Sigmoid colon (tissue), 4 donors: ENCODE measurements at regions not wholly inside any gene's neighbourhood (a gene's known extent, or its start where the extent isn't known, plus 50 kb on each side); places are given as distances from the start of the nearest gene placed in this dataset.
A peak's percentile ranks its signal among the peaks of the same experiment; 100 is the strongest.

Experiments
- POLR2AphosphoS5 ChIP-seq, 4 donors: sonication (generic); formaldehyde crosslinking; IDR thresholded peaks; one replicate each; pipeline ENCODE4 v1.6.1; 2017; ENCODE audit warnings: antibody characterized with exemption in 4 of 4
- TF ChIP-seq, protein P1 (sequence below), 4 experiments: fragments of 450-650 bp in 3 of 4; fragments of 200-600 bp in 1 of 4; IDR thresholded peaks; one replicate each; pipeline ENCODE4 v1.5.1; 2016 to 2019; ENCODE audit warnings: antibody characterized with exemption in 4 of 4, mild to moderate bottlenecking in 3 of 4, moderate library complexity in 2 of 4

DNA sequence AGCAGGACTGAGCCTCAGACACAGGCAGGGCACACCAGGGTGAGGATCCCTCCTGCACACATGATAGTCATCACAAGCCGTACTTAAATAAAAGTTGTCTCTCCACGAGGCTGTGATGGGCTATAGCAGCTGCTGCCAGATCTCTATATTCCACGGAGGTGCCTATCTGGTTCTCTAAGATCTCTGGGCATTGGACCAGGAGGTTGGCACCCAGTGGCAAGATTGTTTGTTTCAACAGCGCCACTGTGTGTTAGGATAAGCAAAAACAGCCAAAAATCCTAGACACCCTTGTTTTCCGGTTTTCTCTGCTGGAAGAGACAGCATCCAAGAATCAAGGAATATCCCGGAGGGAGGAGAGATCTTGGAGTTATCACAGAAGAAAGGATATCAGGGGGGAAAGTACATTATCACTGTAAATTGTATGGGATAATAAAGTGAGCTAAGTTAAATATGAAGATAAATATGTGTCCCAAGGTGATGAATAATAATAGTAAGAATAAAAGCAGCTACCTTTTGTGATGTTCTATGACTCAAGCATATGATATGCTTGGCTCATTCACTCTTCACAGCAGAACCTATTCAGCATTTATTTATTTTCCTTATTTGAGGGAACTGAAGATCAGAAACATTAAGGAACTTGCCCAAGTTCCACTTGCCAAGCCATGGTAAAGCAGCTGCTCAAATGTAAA, 90.6 kb upstream of the AKAP13 start:
- TF ChIP-seq, protein P1, sequence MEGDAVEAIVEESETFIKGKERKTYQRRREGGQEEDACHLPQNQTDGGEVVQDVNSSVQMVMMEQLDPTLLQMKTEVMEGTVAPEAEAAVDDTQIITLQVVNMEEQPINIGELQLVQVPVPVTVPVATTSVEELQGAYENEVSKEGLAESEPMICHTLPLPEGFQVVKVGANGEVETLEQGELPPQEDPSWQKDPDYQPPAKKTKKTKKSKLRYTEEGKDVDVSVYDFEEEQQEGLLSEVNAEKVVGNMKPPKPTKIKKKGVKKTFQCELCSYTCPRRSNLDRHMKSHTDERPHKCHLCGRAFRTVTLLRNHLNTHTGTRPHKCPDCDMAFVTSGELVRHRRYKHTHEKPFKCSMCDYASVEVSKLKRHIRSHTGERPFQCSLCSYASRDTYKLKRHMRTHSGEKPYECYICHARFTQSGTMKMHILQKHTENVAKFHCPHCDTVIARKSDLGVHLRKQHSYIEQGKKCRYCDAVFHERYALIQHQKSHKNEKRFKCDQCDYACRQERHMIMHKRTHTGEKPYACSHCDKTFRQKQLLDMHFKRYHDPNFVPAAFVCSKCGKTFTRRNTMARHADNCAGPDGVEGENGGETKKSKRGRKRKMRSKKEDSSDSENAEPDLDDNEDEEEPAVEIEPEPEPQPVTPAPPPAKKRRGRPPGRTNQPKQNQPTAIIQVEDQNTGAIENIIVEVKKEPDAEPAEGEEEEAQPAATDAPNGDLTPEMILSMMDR (IDR thresholded peaks at IDR 0.05) = peak in 3 of 4 experiments; percentile 30 to 44 (median 40)
- no peak for TF ChIP-seq POLR2AphosphoS5 (IDR thresholded peaks at IDR 0.05)
